T-helper 1 cell (primary cell): ENCODE measurements at regions not wholly inside any gene's neighbourhood (a gene's known extent, or its start where the extent isn't known, plus 50 kb on each side); places are given as distances from the start of the nearest gene placed in this dataset.

ENCODE experiments used
- DNase-seq, 5 donors: peaks; one replicate each; pipeline ENCODE4 v3.0.0-alpha.2; 2012 to 2020

GRCh38 chr13:106637519-106637918 is 69.6 kb upstream of the ARGLU1 start:
- no peak for DNase-seq

- DNase-seq: no peak
Measured at GRCh38 chr13:106636492-106636891, 68.6 kb upstream of the ARGLU1 start.

GRCh38 chr13:106635616-106636015 is 67.7 kb upstream of the ARGLU1 start:
- DNase-seq: no peak

- DNase-seq: no peak
Measured at GRCh38 chr13:106633321-106633720, 65.4 kb upstream of the ARGLU1 start.

GRCh38 chr13:106630650-106631049 is 62.7 kb upstream of the ARGLU1 start:
- no peak for DNase-seq

GRCh38 chr13:106630162-106630561 is 62.2 kb upstream of the ARGLU1 start:
- DNase-seq: no peak

GRCh38 chr13:106628936-106629659 is 61.2 kb upstream of the ARGLU1 start:
- no peak for DNase-seq

- no peak for DNase-seq
Measured at GRCh38 chr13:106626473-106626872, 58.5 kb upstream of the ARGLU1 start.

GRCh38 chr13:106625578-106625977 is 57.6 kb upstream of the ARGLU1 start:
- no peak for DNase-seq

- no peak for DNase-seq
Measured at GRCh38 chr13:106623799-106624460, 56.0 kb upstream of the ARGLU1 start.

- no peak for DNase-seq
Measured at GRCh38 chr13:106621833-106622232, 53.9 kb upstream of the ARGLU1 start.

- DNase-seq: peak in 2 of 5 donors; percentile 11 to 26
Measured at GRCh38 chr13:106619688-106620555, 52.0 kb upstream of the ARGLU1 start.
